Vagina (tissue), 2 donors: ENCODE measurements at regions not wholly inside any gene's neighbourhood (a gene's known extent, or its start where the extent isn't known, plus 50 kb on each side); places are given as distances from the start of the nearest gene placed in this dataset.

ENCODE experiments used
- DNase-seq, 2 donors: peaks; one replicate each; pipeline ENCODE4 v3.0.0-alpha.2; 2017; ENCODE audit errors: extremely low spot score in 2 of 2
- H3K27ac ChIP-seq: fragments of 200-600 bp; sonication (generic); one replicate; pipeline ENCODE4 v1.5.1; 2019
- H3K27me3 ChIP-seq: fragments of 200-600 bp; sonication (generic); one replicate; pipeline ENCODE4 v1.5.1; 2019
- H3K36me3 ChIP-seq, 2 donors: fragments of 200-600 bp; sonication (generic); one replicate each; pipeline ENCODE4 v1.5.1; 2017 to 2019
- H3K4me1 ChIP-seq: fragments of 200-600 bp; sonication (generic); one replicate; pipeline ENCODE4 v1.5.1; 2019
- H3K4me3 ChIP-seq, 2 donors: fragments of 200-600 bp; sonication (generic); 1 replicate in 1 of 2; 2 replicates in 1 of 2; pipeline ENCODE4 v1.5.1; 2016 to 2019
- H3K9me3 ChIP-seq: fragments of 200-600 bp; sonication (generic); one replicate; pipeline ENCODE4 v1.5.1; 2019
- CTCF ChIP-seq, 3 experiments: fragments of 450-650 bp in 2 of 3; fragments of 200-600 bp in 1 of 3; sonication (generic) in 1 of 3; IDR thresholded peaks; one replicate each; pipeline ENCODE4 v1.5.1; 2017 to 2019; ENCODE audit warnings: antibody characterized with exemption in 3 of 3, mild to moderate bottlenecking in 2 of 3, moderate library complexity in 2 of 3
- POLR2A ChIP-seq, 2 donors: fragments of 450-650 bp; IDR thresholded peaks; one replicate each; pipeline ENCODE4 v1.6.1; 2017; ENCODE audit warnings: antibody characterized with exemption in 2 of 2, mild to moderate bottlenecking in 2 of 2, moderate library complexity in 2 of 2
- POLR2AphosphoS5 ChIP-seq, 2 donors: sonication (generic); formaldehyde crosslinking; IDR thresholded peaks; one replicate each; pipeline ENCODE4 v1.9.0; 2017; ENCODE audit warnings: antibody characterized with exemption in 2 of 2, mild to moderate bottlenecking in 2 of 2, low read depth in 1 of 2; ENCODE audit not compliant: insufficient read depth in 1 of 2
- intact Hi-C: fragments of 100-400 bp; cut with DNase I; formaldehyde crosslinking; loops from one replicate; pipeline ENCODE4 v1.15.1; 2023

GRCh38 chr3:176578316-176578715 lies 619.0 kb downstream of the TBL1XR1 start:
- H3K27ac ChIP-seq, result no peak overlapping the region
- no peaks in the 10 kb centered on the region for H3K9me3 ChIP-seq
- intact Hi-C loops, result no loop called here
- TF ChIP-seq POLR2A (IDR thresholded peaks at IDR 0.05), result no peak
- TF ChIP-seq POLR2AphosphoS5 (IDR thresholded peaks at IDR 0.05; ENCODE audit: insufficient read depth in 1 of 2, low read depth in 1 of 2), result no peak
- no peak for TF ChIP-seq CTCF (IDR thresholded peaks at IDR 0.05)
- no peaks in the 10 kb centered on the region for H3K27me3 ChIP-seq
- no peaks in the 10 kb centered on the region for H3K4me1 ChIP-seq
- no peak overlapping the region for H3K4me3 ChIP-seq
- no peaks in the 10 kb centered on the region for H3K36me3 ChIP-seq
- no peak for DNase-seq

- H3K4me1 ChIP-seq, result no peaks in the 10 kb centered on the region
- H3K27me3 ChIP-seq, result no peaks in the 10 kb centered on the region
- no peak overlapping the region for H3K27ac ChIP-seq
- no peak overlapping the region for H3K4me3 ChIP-seq
- no peak for DNase-seq
- intact Hi-C loops, result no loop called here
- H3K9me3 ChIP-seq, result no peaks in the 10 kb centered on the region
- no peaks in the 10 kb centered on the region for H3K36me3 ChIP-seq
- TF ChIP-seq POLR2A (IDR thresholded peaks at IDR 0.05), result no peak
- no peak for TF ChIP-seq POLR2AphosphoS5 (IDR thresholded peaks at IDR 0.05; ENCODE audit: insufficient read depth in 1 of 2, low read depth in 1 of 2)
- no peak for TF ChIP-seq CTCF (IDR thresholded peaks at IDR 0.05)
Observed at GRCh38 chr3:176577447-176577846, 619.8 kb downstream of the TBL1XR1 start.

- intact Hi-C loops, result no loop called here
- H3K36me3 ChIP-seq, result no peaks in the 10 kb centered on the region
- DNase-seq, result no peak
- H3K9me3 ChIP-seq, result no peaks in the 10 kb centered on the region
- H3K4me1 ChIP-seq, result no peaks in the 10 kb centered on the region
- TF ChIP-seq POLR2AphosphoS5 (IDR thresholded peaks at IDR 0.05; ENCODE audit: insufficient read depth in 1 of 2, low read depth in 1 of 2) (no peak), CTCF (IDR thresholded peaks at IDR 0.05) (no peak), POLR2A (IDR thresholded peaks at IDR 0.05) (no peak)
- H3K27me3 ChIP-seq, result no peaks in the 10 kb centered on the region
- no peak overlapping the region for H3K27ac ChIP-seq
- H3K4me3 ChIP-seq, result no peak overlapping the region
Observed at GRCh38 chr3:176574786-176575185, 622.5 kb downstream of the TBL1XR1 start.

GRCh38 chr3:176571926-176572325 lies 625.4 kb downstream of the TBL1XR1 start:
- DNase-seq, result no peak
- H3K4me1 ChIP-seq, result no peaks in the 10 kb centered on the region
- H3K9me3 ChIP-seq, result no peaks in the 10 kb centered on the region
- intact Hi-C loops, result no loop called here
- no peak for TF ChIP-seq CTCF (IDR thresholded peaks at IDR 0.05)
- no peak for TF ChIP-seq POLR2A (IDR thresholded peaks at IDR 0.05)
- TF ChIP-seq POLR2AphosphoS5 (IDR thresholded peaks at IDR 0.05; ENCODE audit: insufficient read depth in 1 of 2, low read depth in 1 of 2), result no peak
- H3K27ac ChIP-seq, result no peak overlapping the region
- no peaks in the 10 kb centered on the region for H3K36me3 ChIP-seq
- no peaks in the 10 kb centered on the region for H3K27me3 ChIP-seq
- no peak overlapping the region for H3K4me3 ChIP-seq

GRCh38 chr3:176570992-176571391 lies 626.3 kb downstream of the TBL1XR1 start:
- H3K27me3 ChIP-seq, result no peaks in the 10 kb centered on the region
- H3K27ac ChIP-seq, result no peak overlapping the region
- TF ChIP-seq POLR2A (IDR thresholded peaks at IDR 0.05) (no peak), CTCF (IDR thresholded peaks at IDR 0.05) (no peak), POLR2AphosphoS5 (IDR thresholded peaks at IDR 0.05; ENCODE audit: insufficient read depth in 1 of 2, low read depth in 1 of 2) (no peak)
- no peak overlapping the region for H3K4me3 ChIP-seq
- no peaks in the 10 kb centered on the region for H3K9me3 ChIP-seq
- no peak for DNase-seq
- H3K4me1 ChIP-seq, result no peaks in the 10 kb centered on the region
- H3K36me3 ChIP-seq, result no peaks in the 10 kb centered on the region
- intact Hi-C loops, result no loop called here
